ENCODE measurements at regions not wholly inside any gene's neighbourhood (a gene's known extent, or its start where the extent isn't known, plus 50 kb on each side); places are given as distances from the start of the nearest gene placed in this dataset.

DNA sequence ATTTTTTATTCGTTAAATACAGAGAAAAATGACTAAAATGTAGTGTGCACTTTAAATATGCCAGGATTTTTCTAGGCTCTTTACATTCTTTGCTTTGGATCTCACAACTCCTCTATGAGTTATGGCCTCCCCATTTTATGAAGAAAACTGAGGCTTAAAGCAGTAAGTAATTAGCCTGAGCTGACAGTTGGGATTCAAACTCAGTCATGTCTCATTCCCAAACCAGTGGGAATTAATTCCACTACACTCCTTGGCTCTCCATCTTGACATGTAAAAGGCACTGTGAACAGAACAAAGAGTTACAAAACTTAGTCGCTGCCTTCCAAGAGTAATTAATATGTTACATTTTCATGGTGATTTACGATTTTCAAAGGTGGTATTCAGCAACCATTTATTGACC lies 351.9 kb downstream of the SATB2 start:
- TF ChIP-seq, protein P1, sequence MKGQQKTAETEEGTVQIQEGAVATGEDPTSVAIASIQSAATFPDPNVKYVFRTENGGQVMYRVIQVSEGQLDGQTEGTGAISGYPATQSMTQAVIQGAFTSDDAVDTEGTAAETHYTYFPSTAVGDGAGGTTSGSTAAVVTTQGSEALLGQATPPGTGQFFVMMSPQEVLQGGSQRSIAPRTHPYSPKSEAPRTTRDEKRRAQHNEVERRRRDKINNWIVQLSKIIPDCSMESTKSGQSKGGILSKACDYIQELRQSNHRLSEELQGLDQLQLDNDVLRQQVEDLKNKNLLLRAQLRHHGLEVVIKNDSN (IDR thresholded peaks at IDR 0.05), result no peak
- TF ChIP-seq CEBPB (IDR thresholded peaks at IDR 0.05), result no peak
- no peak for TF ChIP-seq REST (IDR thresholded peaks at IDR 0.05; ENCODE audit: low read depth)
- no peak for TF ChIP-seq FOXM1 (IDR thresholded peaks at IDR 0.05; ENCODE audit: borderline replicate concordance, low read depth)
- TF ChIP-seq YY1 (IDR thresholded peaks at IDR 0.05; ENCODE audit: low read depth), result no peak
- TF ChIP-seq TAF1 (IDR thresholded peaks at IDR 0.05; ENCODE audit: low read depth), result no peak
- no peak for TF ChIP-seq RAD21 (IDR thresholded peaks at IDR 0.05; ENCODE audit: low read depth)
- no peak for TF ChIP-seq TEAD4 (IDR thresholded peaks at IDR 0.05)
- TF ChIP-seq EP300 (IDR thresholded peaks at IDR 0.05; ENCODE audit: borderline replicate concordance), result no peak

Data from Ishikawa (cell line).